B cell (primary cell): ENCODE measurements at regions not wholly inside any gene's neighbourhood (a gene's known extent, or its start where the extent isn't known, plus 50 kb on each side); places are given as distances from the start of the nearest gene placed in this dataset.

Source experiments
- ATAC-seq: fragments of 200-7000 bp; cut with Tn5 transposase; one replicate; pipeline ENCODE4 v1.10.0; 2021; ENCODE audit warnings: low read depth, mild to moderate bottlenecking, moderate number of reproducible peaks, moderate library complexity
- CTCF ChIA-PET: fragments of 350-600 bp; sonication (Branson Sonifier 250); formaldehyde crosslinking; loops from one replicate; lab custom pipeline; 2021; ENCODE audit warnings: antibody characterized with exemption, inconsistent platforms; lab: Charles Lee
- POLR2A ChIA-PET: fragments of 350-600 bp; sonication (Branson Sonifier 250); formaldehyde crosslinking; loops from one replicate; lab custom pipeline; 2021; ENCODE audit warnings: antibody characterized with exemption; lab: Charles Lee
- DNase-seq: peaks from one replicate; pipeline ENCODE4 v3.0.0; 2013
- H2AFZ ChIP-seq: 2 replicates; pipeline ENCODE4 v1.6.1; 2012; ENCODE audit warnings: mild to moderate bottlenecking, low read depth, low read length; ENCODE audit not compliant: insufficient read depth, poor library complexity, severe bottlenecking
- H3K27ac ChIP-seq, 2 donors: 1 replicate in 1 of 2; 2 replicates in 1 of 2; pipeline ENCODE4 v1.5.1; 2012 to 2013; ENCODE audit warnings: low read length in 2 of 2, mild to moderate bottlenecking in 2 of 2, moderate library complexity in 1 of 2
- H3K27me3 ChIP-seq, 4 experiments: fragments of 200-600 bp in 1 of 4; sonication (generic) in 1 of 4; replicated peaks in 1 of 4; 1 replicate in 2 of 4; 2 replicates in 2 of 4; pipeline versions ENCODE4 v1.6.1 to v1.7.0; 2013 to 2016; ENCODE audit warnings: low read length in 3 of 4, mild to moderate bottlenecking in 2 of 4, mixed read lengths in 1 of 4, moderate library complexity in 1 of 4; ENCODE audit not compliant: insufficient read depth in 4 of 4, control insufficient read depth in 3 of 4; ENCODE audit errors: control extremely low read depth in 1 of 4
- H3K36me3 ChIP-seq, 2 experiments: replicated peaks in 1 of 2; 1 replicate in 1 of 2; 2 replicates in 1 of 2; pipeline versions ENCODE4 v1.6.1 to v1.7.1; 2013; ENCODE audit warnings: low read length in 1 of 2; ENCODE audit not compliant: insufficient read depth in 2 of 2, control insufficient read depth in 1 of 2; ENCODE audit errors: control extremely low read depth in 1 of 2, extremely low read depth in 1 of 2
- H3K4me1 ChIP-seq, 2 donors: fragments of 200-600 bp in 1 of 2; sonication (generic) in 1 of 2; 1 replicate in 1 of 2; 2 replicates in 1 of 2; pipeline versions ENCODE4 v1.5.1 to v1.6.1; 2013 to 2017; ENCODE audit warnings: low read length in 2 of 2; ENCODE audit not compliant: control insufficient read depth in 2 of 2, insufficient read depth in 2 of 2
- H3K4me2 ChIP-seq: replicated peaks from 2 replicates; pipeline ENCODE3; 2012; ENCODE audit warnings: mild to moderate bottlenecking, low read depth, low read length; ENCODE audit not compliant: poor library complexity, severe bottlenecking
- H3K4me3 ChIP-seq, 5 experiments: fragments of 200-600 bp in 1 of 5; sonication (generic) in 1 of 5; 1 replicate in 3 of 5; 2 replicates in 2 of 5; pipeline versions ENCODE4 v1.5.1 to v1.7.0; 2011 to 2016; ENCODE audit warnings: low read length in 4 of 5, mild to moderate bottlenecking in 4 of 5, low read depth in 2 of 5, control low read depth in 1 of 5, moderate library complexity in 1 of 5; ENCODE audit not compliant: insufficient read depth in 1 of 5; ENCODE audit errors: control extremely low read depth in 1 of 5, extremely low read depth in 1 of 5
- H3K79me2 ChIP-seq: fragments of 200-600 bp; sonication (generic); one replicate; pipeline ENCODE4 v1.6.0; 2016; ENCODE audit warnings: low read length; ENCODE audit not compliant: control insufficient read depth, insufficient read depth
- H3K9ac ChIP-seq: fragments of 200-600 bp; sonication (generic); 2 replicates; pipeline ENCODE4 v1.6.1; 2017; ENCODE audit warnings: mild to moderate bottlenecking, low read length, moderate library complexity
- H3K9me3 ChIP-seq, 3 donors: one replicate each; pipeline versions ENCODE4 v1.6.1 to v1.7.1; 2013; ENCODE audit warnings: low read length in 2 of 3; ENCODE audit not compliant: control insufficient read depth in 2 of 3, insufficient read depth in 1 of 3; ENCODE audit errors: control extremely low read depth in 1 of 3
- H4K20me1 ChIP-seq: 2 replicates; pipeline ENCODE4 v1.6.0; 2012; ENCODE audit warnings: mild to moderate bottlenecking, low read length; ENCODE audit not compliant: insufficient read depth, control insufficient read depth, poor library complexity, severe bottlenecking
- H3K27ac Mint-ChIP-seq: one replicate; pipeline ENCODE4 v1.8.0; 2021; ENCODE audit warnings: mixed read lengths
- H3K27me3 Mint-ChIP-seq: one replicate; pipeline ENCODE4 v1.8.0; 2021; ENCODE audit warnings: mixed read lengths
- H3K4me1 Mint-ChIP-seq: one replicate; pipeline ENCODE4 v1.8.0; 2021; ENCODE audit warnings: mixed read lengths
- H3K4me3 Mint-ChIP-seq: one replicate; pipeline ENCODE4 v1.8.0; 2021; ENCODE audit warnings: mixed read lengths
- H3K9me3 Mint-ChIP-seq: one replicate; pipeline ENCODE4 v1.8.0; 2022; ENCODE audit warnings: mixed read lengths; ENCODE audit not compliant: insufficient read depth
- EZH2 ChIP-seq: IDR thresholded peaks from 2 replicates; pipeline ENCODE4 v1.6.1; 2012; ENCODE audit warnings: borderline replicate concordance, low read depth, mild to moderate bottlenecking, moderate library complexity, low read length; ENCODE audit not compliant: insufficient read depth, poor library complexity, severe bottlenecking
- WGBS: methylation state at CpG from one replicate; pipeline ENCODE4 v1.1.5; 2013; ENCODE audit warnings: missing lambda C conversion rate; ENCODE audit not compliant: insufficient coverage; 5-methylcytosine and 5-hydroxymethylcytosine counted together
- intact Hi-C: fragments of 100-400 bp; cut with micrococcal nuclease; formaldehyde crosslinking; loops from one replicate; pipeline ENCODE4 v1.10.0; 2022
- TF ChIP-seq, protein P1 (sequence below): fragments of 200-600 bp; IDR thresholded peaks from one replicate; pipeline ENCODE4 v1.8.0; 2022; ENCODE audit warnings: antibody characterized with exemption, mild to moderate bottlenecking

DNA sequence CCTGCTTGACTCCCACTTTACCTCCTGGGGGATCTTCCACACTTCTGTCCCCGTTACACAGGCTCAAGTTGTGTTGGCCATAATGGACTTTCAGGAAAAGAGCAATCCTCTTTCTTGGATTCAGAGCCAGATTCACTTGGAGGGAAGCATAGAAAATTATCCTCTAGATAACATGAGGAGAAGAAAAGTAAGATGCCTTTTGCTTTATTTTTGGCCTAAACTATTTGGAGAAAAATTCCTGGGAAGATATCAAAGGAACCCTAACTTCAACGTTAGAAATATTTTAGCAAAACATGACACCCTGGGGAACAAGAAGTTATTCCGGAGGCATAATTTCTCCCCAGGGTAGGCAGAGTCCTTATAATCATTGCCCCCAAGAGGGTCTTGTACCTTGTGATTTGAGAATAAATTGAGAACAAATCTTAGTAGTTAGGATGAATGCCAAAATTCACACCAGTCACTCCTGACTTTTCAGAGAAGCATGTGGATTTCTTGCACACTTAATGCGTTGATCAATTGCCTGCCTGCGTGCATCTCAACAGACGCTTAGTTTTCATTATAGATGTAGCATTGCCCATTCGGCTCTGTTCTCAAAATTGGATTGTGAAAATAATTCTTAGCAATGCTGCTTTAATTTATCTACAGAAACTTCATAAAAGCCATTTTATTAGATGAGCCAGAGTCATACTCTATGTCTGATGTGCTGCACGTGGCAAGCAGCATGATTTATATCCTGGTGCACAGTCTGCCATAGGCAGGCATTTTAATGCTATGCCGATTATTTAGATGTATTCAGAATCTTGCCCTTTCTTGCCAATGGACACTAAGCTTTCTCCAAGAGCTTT is 224.4 kb downstream of the C7orf25 start:
- H3K4me3 Mint-ChIP-seq: no peak overlapping the region
- Histone ChIP-seq H3K9ac (no peak overlapping the region), H4K20me1 (no peaks in the 10 kb centered on the region), H3K27ac (no peak overlapping the region), H3K9me3 (no peaks in the 10 kb centered on the region), H3K27me3 (no peaks in the 10 kb centered on the region), H2AFZ (no peak overlapping the region), H3K4me1 (no peaks in the 10 kb centered on the region), H3K4me3 (no peak overlapping the region), H3K79me2 (no peaks in the 10 kb centered on the region), H3K36me3 (no peaks in the 10 kb centered on the region), H3K4me2 (no peak overlapping the region)
- no peak for ATAC-seq
- TF ChIP-seq, protein P1, sequence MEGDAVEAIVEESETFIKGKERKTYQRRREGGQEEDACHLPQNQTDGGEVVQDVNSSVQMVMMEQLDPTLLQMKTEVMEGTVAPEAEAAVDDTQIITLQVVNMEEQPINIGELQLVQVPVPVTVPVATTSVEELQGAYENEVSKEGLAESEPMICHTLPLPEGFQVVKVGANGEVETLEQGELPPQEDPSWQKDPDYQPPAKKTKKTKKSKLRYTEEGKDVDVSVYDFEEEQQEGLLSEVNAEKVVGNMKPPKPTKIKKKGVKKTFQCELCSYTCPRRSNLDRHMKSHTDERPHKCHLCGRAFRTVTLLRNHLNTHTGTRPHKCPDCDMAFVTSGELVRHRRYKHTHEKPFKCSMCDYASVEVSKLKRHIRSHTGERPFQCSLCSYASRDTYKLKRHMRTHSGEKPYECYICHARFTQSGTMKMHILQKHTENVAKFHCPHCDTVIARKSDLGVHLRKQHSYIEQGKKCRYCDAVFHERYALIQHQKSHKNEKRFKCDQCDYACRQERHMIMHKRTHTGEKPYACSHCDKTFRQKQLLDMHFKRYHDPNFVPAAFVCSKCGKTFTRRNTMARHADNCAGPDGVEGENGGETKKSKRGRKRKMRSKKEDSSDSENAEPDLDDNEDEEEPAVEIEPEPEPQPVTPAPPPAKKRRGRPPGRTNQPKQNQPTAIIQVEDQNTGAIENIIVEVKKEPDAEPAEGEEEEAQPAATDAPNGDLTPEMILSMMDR: no peak
- TF ChIP-seq EZH2: no peak
- H3K27me3 Mint-ChIP-seq: no peaks in the 10 kb centered on the region
- CTCF ChIA-PET: no interaction called here
- no peaks in the 10 kb centered on the region for H3K4me1 Mint-ChIP-seq
- H3K9me3 Mint-ChIP-seq: no peaks in the 10 kb centered on the region
- POLR2A ChIA-PET: no interaction called here
- intact Hi-C loops: no loop called here
- no peak for DNase-seq
- no peak overlapping the region for H3K27ac Mint-ChIP-seq
- WGBS: 14% methylated on average over 1 of the region's 9 CpGs

DNA sequence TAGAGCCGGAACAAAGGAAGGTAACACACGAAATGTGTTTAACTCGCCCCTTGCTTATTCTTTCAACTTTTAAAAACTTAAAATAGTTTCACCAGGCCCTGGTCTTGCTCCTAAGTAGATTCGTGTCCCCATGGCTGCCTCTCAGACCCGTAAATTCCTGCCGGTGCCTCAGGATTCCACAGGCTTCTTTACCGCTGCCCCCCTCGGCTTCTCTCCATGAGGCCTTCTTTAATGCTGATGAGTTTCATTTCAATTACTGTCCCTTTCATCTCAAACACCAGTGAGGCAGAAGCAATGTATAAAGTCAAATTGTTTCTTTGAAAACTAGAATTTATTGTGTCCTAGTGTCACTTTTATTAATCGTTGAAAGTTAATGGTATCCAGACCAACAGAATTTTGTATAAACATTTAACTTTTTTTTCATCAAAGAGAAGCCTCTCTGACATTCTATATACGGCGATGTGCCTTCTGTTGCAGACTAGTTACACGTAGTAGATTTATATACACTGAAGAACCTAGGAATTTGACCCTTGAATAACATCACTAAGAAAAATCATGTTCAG is 225.2 kb downstream of the C7orf25 start:
- ChIA-PET POLR2A (no interaction called here), CTCF (no interaction called here)
- Mint-ChIP-seq H3K9me3 (no peaks in the 10 kb centered on the region), H3K4me3 (no peak overlapping the region), H3K27me3 (no peaks in the 10 kb centered on the region), H3K27ac (no peak overlapping the region), H3K4me1 (no peaks in the 10 kb centered on the region)
- Histone ChIP-seq H3K27ac (no peak overlapping the region), H3K36me3 (no peaks in the 10 kb centered on the region), H3K4me2 (no peak overlapping the region), H3K9ac (no peak overlapping the region), H3K4me3 (no peak overlapping the region), H2AFZ (no peak overlapping the region), H4K20me1 (no peaks in the 10 kb centered on the region), H3K27me3 (no peaks in the 10 kb centered on the region), H3K9me3 (no peaks in the 10 kb centered on the region), H3K79me2 (no peaks in the 10 kb centered on the region), H3K4me1 (no peaks in the 10 kb centered on the region)
- DNase-seq (no peak), ATAC-seq (no peak)
- intact Hi-C loops: no loop called here
- 82% methylated on average over 8 of the region's 12 CpGs for WGBS
- TF ChIP-seq, protein P1: no peak
- no peak for TF ChIP-seq EZH2
